HFFc6 (cell line): ENCODE measurements at regions not wholly inside any gene's neighbourhood (a gene's known extent, or its start where the extent isn't known, plus 50 kb on each side); places are given as distances from the start of the nearest gene placed in this dataset.

Source experiments
- DNase-seq: peaks from one replicate; pipeline ENCODE4 v3.0.0-alpha.2; 2018
- H3K27ac Mint-ChIP-seq: 2 replicates; pipeline ENCODE4 v1.8.0; 2020; ENCODE audit warnings: mild to moderate bottlenecking, mixed read lengths
- H3K27me3 Mint-ChIP-seq: 2 replicates; pipeline ENCODE4 v1.8.0; 2021; ENCODE audit warnings: mild to moderate bottlenecking, moderate library complexity, mixed read lengths; ENCODE audit not compliant: insufficient read depth
- H3K36me3 Mint-ChIP-seq: 2 replicates; pipeline ENCODE4 v1.8.0; 2021; ENCODE audit warnings: low read depth, mixed read lengths
- H3K4me1 Mint-ChIP-seq: 2 replicates; pipeline ENCODE4 v1.8.0; 2020; ENCODE audit warnings: low read depth, mixed read lengths
- H3K4me3 Mint-ChIP-seq: 2 replicates; pipeline ENCODE4 v1.8.0; 2020; ENCODE audit warnings: mild to moderate bottlenecking, moderate library complexity, mixed read lengths
- H3K9me3 Mint-ChIP-seq: 2 replicates; pipeline ENCODE4 v1.8.0; 2020; ENCODE audit warnings: mild to moderate bottlenecking, mixed read lengths
- TF ChIP-seq, protein P1 (sequence below): fragments of 200-600 bp; sonication (generic); IDR thresholded peaks from 2 replicates; pipeline ENCODE4 v1.5.0; 2021; ENCODE audit warnings: antibody characterized with exemption, mild to moderate bottlenecking

DNA sequence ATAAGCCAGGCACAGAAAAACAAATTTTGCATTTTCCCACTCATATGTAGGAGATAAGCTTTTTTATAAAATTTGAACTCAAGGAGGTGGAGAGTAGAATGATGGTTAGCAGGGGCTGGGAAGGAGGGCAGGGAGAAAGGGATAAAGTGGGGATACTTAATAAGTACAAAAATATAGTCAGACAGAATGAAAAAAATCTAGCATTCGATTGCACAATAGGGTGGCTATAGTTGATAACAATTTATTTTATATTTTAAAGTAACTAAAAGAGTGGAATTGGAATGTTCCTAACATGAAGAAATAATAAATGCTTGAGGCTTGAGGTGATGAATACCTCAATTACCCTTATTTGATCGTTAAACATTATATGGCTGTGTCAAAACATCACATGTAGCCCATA is 415.7 kb upstream of the STEAP1 start:
- DNase-seq = no peak
- Mint-ChIP-seq H3K27me3 (no peaks in the 10 kb centered on the region), H3K27ac (no peak overlapping the region), H3K4me1 (no peaks in the 10 kb centered on the region), H3K9me3 (peaks cover 21% of the 10 kb centered on the region), H3K36me3 (no peaks in the 10 kb centered on the region), H3K4me3 (no peak overlapping the region)
- TF ChIP-seq, protein P1, sequence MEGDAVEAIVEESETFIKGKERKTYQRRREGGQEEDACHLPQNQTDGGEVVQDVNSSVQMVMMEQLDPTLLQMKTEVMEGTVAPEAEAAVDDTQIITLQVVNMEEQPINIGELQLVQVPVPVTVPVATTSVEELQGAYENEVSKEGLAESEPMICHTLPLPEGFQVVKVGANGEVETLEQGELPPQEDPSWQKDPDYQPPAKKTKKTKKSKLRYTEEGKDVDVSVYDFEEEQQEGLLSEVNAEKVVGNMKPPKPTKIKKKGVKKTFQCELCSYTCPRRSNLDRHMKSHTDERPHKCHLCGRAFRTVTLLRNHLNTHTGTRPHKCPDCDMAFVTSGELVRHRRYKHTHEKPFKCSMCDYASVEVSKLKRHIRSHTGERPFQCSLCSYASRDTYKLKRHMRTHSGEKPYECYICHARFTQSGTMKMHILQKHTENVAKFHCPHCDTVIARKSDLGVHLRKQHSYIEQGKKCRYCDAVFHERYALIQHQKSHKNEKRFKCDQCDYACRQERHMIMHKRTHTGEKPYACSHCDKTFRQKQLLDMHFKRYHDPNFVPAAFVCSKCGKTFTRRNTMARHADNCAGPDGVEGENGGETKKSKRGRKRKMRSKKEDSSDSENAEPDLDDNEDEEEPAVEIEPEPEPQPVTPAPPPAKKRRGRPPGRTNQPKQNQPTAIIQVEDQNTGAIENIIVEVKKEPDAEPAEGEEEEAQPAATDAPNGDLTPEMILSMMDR = no peak

- TF ChIP-seq, protein P1 = no peak
- Mint-ChIP-seq H3K36me3 (no peaks in the 10 kb centered on the region), H3K9me3 (peaks cover 34% of the 10 kb centered on the region), H3K27ac (no peak overlapping the region), H3K4me3 (no peak overlapping the region), H3K27me3 (no peaks in the 10 kb centered on the region), H3K4me1 (no peaks in the 10 kb centered on the region)
- no peak for DNase-seq
Measured at GRCh38 chr7:89757910-89758309, 396.4 kb upstream of the STEAP1 start.

GRCh38 chr7:89760690-89761089 is 393.6 kb upstream of the STEAP1 start:
- TF ChIP-seq, protein P1 = no peak
- no peak overlapping the region for H3K4me3 Mint-ChIP-seq
- no peaks in the 10 kb centered on the region for H3K4me1 Mint-ChIP-seq
- no peak overlapping the region for H3K27ac Mint-ChIP-seq
- peaks cover 24% of the 10 kb centered on the region for H3K9me3 Mint-ChIP-seq
- H3K27me3 Mint-ChIP-seq = no peaks in the 10 kb centered on the region
- DNase-seq = no peak
- no peaks in the 10 kb centered on the region for H3K36me3 Mint-ChIP-seq

DNA sequence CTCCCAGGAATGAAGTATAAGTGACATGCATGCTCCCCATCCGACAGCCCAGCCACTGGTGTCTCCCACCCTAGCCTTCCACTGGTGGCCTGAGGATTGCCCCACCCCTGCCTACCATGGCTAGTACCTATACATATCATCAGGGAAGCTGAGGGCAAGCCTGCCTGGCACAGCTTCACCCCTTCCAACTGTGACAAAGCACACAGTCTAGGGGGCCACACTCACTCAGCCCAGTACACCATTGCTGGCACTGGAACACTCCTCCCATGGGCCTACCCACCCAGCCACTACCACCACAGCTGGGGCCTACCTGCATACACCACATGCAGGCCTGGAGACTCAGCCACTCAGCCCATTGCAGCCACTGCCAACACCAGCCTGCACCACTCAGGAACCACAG is 393.1 kb upstream of the STEAP1 start:
- DNase-seq = no peak
- Mint-ChIP-seq H3K9me3 (peaks cover 24% of the 10 kb centered on the region), H3K4me1 (no peaks in the 10 kb centered on the region), H3K4me3 (no peak overlapping the region), H3K27ac (no peak overlapping the region), H3K36me3 (no peaks in the 10 kb centered on the region), H3K27me3 (no peaks in the 10 kb centered on the region)
- TF ChIP-seq, protein P1 = no peak

DNA sequence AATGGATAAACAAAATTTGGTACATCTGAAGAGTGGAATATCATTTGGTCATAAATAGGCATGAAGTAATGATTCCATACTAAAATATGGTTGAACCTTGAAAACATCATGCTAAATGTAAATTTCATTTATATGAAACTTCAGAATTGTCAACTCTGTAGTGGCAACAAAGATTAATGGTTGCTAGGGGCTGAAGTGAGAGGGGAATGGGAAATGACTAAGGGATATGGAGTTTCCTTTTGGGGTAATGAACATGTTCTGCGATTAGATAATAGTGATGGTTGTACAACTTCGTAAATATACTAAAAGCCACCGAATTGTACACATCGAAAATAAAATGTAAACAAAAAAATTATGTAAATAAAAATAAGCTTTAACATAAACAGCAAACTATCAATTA is 384.1 kb upstream of the STEAP1 start:
- H3K9me3 Mint-ChIP-seq = peaks cover 23% of the 10 kb centered on the region
- no peak overlapping the region for H3K27ac Mint-ChIP-seq
- no peak overlapping the region for H3K4me3 Mint-ChIP-seq
- TF ChIP-seq, protein P1 = no peak
- H3K27me3 Mint-ChIP-seq = no peaks in the 10 kb centered on the region; the same call in 1 of the 2 replicates
- H3K36me3 Mint-ChIP-seq = no peaks in the 10 kb centered on the region
- no peaks in the 10 kb centered on the region for H3K4me1 Mint-ChIP-seq
- no peak for DNase-seq
